Keratinocyte (primary cell): ENCODE measurements at regions not wholly inside any gene's neighbourhood (a gene's known extent, or its start where the extent isn't known, plus 50 kb on each side); places are given as distances from the start of the nearest gene placed in this dataset.
"Not testable (repeated sequence)": the region's sequence is repeated elsewhere in the genome, so short reads cannot be mapped to it uniquely, and the experiment has no call there.

Experiments
- EZH2 ChIP-seq: IDR thresholded peaks from one replicate; pipeline ENCODE4 v1.6.1; 2012; ENCODE audit warnings: inconsistent platforms, mild to moderate bottlenecking, low read length, moderate library complexity
- TF ChIP-seq, protein P1 (sequence below), 3 experiments: IDR thresholded peaks in 1 of 3; conservative IDR thresholded peaks in 1 of 3; optimal IDR thresholded peaks in 1 of 3; 2 replicates in 2 of 3; 3 replicates in 1 of 3; pipeline versions ENCODE3 to v1.5.1; 2011; ENCODE audit warnings: low read length in 3 of 3, mild to moderate bottlenecking in 3 of 3, moderate library complexity in 2 of 3, control low read depth in 1 of 3, inconsistent platforms in 1 of 3; ENCODE audit not compliant: insufficient read depth in 2 of 3; ENCODE audit errors: extremely low read depth in 1 of 3

GRCh38 chr6:141457984-141458383 is 674.7 kb upstream of the GJE1 start:
- TF ChIP-seq, protein P1, sequence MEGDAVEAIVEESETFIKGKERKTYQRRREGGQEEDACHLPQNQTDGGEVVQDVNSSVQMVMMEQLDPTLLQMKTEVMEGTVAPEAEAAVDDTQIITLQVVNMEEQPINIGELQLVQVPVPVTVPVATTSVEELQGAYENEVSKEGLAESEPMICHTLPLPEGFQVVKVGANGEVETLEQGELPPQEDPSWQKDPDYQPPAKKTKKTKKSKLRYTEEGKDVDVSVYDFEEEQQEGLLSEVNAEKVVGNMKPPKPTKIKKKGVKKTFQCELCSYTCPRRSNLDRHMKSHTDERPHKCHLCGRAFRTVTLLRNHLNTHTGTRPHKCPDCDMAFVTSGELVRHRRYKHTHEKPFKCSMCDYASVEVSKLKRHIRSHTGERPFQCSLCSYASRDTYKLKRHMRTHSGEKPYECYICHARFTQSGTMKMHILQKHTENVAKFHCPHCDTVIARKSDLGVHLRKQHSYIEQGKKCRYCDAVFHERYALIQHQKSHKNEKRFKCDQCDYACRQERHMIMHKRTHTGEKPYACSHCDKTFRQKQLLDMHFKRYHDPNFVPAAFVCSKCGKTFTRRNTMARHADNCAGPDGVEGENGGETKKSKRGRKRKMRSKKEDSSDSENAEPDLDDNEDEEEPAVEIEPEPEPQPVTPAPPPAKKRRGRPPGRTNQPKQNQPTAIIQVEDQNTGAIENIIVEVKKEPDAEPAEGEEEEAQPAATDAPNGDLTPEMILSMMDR (optimal IDR thresholded peaks at IDR 0.05 in 1 of 3, IDR thresholded peaks at IDR 0.05 in 1 of 3, conservative IDR thresholded peaks at IDR 0.05 in 1 of 3; ENCODE audit: extremely low read depth in 1 of 3, insufficient read depth in 2 of 3, low read length in 3 of 3) = not testable (repeated sequence)
- TF ChIP-seq EZH2 = not testable (repeated sequence)
